ENCODE measurements at regions not wholly inside any gene's neighbourhood (a gene's known extent, or its start where the extent isn't known, plus 50 kb on each side); places are given as distances from the start of the nearest gene placed in this dataset.

- no peak for DNase-seq
These were observed 221.5 kb upstream of the CDH19 start for GRCh38 chr18:66825347-66825746.

DNA sequence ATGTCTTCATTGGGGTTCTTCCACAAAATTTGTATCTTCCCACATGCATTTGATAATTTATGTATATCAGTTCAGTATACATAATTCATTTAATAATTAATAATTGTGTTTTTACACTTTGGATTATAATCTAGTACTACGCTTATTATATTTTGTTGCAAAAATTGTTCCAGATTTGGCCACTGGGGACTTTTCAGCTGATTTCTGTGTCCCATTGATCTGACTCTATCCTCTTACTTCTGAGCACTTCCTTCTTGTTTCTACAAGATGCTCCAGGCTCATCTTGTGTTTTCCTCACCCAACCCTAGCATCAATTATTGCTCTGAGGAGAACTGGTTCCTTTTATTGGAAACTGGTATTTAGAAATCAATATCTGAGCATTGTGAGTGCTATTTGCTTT is 215.3 kb upstream of the CDH19 start:
- peak; percentile 31 for DNase-seq

- no peak for DNase-seq
These were observed 209.2 kb upstream of the CDH19 start for GRCh38 chr18:66813138-66813537.

DNA sequence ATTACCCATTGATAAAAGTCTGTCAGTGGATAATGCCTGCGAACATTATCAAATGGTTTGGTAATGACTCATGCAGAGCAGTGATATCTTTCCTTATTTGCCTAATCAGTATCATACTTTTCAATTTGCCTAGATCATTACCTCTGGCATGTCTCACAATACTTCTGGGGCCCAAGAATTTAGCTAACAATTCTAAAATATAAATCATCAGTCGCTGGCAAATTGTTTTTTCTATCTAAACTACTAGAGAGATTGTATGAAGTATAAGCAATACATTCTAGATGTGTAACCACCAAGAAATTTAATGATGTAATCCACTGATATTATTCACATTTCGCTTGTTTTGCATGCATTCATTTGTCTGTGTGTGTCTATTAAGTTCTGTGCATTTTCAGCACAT is 191.2 kb upstream of the CDH19 start:
- peak; percentile 88 for DNase-seq

DNA sequence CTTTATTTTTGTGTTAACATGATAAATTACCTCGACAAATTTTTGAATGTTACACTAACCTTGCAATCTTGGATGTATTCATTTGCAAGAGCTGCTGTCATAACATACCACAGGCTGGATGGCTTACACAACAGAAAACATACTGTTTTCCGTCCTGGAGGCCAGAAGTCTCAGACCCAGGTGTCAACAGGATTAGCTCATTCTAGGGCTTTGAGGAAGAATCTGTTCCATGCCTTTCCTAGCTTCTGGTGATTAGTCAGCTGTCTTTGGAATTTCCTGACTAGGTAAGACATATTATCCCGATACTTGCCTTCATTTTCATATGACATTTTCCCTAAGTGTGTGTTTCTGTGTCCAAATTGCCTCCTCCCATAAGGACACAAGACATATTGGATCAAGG is 188.6 kb upstream of the CDH19 start:
- peak; percentile 58 for DNase-seq

GRCh38 chr18:66780609-66781008 is 176.7 kb upstream of the CDH19 start:
- no peak for DNase-seq

GRCh38 chr18:66778048-66778447 is 174.2 kb upstream of the CDH19 start:
- DNase-seq = no peak

DNA sequence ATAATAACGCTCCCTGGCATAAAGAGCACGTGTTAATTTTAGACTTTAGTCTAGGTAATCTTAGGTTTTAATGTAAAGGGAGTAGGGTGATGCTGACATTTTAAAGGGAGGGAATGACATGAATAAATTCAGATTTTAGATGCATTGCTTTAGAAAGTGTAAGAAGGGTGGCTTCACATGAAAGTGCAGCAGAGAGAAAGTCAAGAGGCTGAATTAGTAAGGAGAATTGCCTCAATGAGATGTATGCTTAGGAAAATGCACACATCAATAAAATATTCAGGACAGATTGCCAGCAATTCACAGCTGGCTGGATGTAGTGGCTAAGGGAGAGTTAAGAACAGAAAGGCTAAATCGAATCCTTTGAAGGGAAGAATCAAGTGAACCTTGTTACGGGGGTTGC is 165.5 kb upstream of the CDH19 start:
- no peak for DNase-seq

- DNase-seq = no peak
These were observed 160.3 kb upstream of the CDH19 start for GRCh38 chr18:66764230-66764629.

- no peak for DNase-seq
These were observed 157.3 kb upstream of the CDH19 start for GRCh38 chr18:66761166-66761565.

DNA sequence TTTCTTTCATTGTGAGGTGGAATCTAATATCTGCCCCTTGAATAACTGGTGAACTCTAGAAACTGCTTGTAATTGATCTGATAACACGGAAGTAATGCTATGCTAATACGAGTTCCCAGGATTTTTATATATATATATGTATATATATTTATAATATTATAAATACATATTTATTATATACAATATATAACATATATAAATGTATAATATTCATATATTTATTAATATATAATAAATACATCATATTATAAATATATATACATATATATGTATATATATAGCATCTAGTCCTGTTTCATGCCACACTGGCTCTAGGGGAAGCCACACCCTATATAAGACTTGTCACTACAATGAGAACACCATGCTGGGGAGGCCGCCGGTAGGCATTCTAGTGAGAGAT is 156.7 kb upstream of the CDH19 start:
- no peak for DNase-seq

GRCh38 chr18:66759050-66759828 is 155.3 kb upstream of the CDH19 start:
- DNase-seq = no peak

GRCh38 chr18:66757946-66758345 is 154.1 kb upstream of the CDH19 start:
- DNase-seq = no peak

GRCh38 chr18:66754335-66754734 is 150.4 kb upstream of the CDH19 start:
- no peak for DNase-seq

DNA sequence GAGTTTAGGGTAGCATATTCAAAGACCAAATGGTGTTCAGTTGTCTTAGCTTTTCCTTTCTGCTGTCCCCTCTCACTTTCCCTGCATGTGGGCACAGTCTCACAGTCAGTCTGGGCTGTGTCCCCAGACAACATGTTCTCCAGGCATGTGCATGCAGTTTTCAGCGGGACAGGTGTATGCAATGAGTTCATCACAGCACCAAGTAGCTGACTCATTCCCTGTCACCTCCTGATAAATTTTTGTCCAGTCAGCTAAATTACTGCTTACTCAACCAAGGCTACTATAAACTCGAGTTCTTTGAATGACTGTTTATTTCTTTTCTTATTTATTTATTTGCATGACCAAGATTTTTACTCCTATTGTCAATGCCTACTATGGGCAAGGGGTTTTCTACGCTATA is 148.8 kb upstream of the CDH19 start:
- DNase-seq = no peak

GRCh38 chr18:66749481-66750035 is 145.7 kb upstream of the CDH19 start:
- DNase-seq = peak; percentile 44

DNA sequence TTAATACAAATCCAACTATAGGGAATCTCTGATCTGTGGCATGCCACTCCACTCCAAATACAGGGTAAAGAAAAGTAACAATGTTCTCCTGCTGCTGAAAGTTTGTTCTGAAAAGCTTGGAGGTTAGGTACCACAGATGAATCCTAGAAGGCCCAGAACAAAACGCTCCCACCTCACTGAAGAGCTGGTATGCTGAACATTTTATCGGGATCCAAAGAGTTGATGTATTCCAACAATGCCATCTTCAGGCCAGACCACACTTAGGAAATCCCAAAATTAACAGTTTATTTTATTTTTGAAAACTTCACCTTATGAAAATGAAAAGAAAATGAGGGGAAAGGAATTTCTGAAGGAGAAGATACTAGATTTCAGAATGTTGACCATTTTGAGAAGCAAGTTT is 145.1 kb upstream of the CDH19 start:
- DNase-seq = peak; percentile 52

- DNase-seq = no peak
These were observed 138.9 kb upstream of the CDH19 start for GRCh38 chr18:66742832-66743231.

DNA sequence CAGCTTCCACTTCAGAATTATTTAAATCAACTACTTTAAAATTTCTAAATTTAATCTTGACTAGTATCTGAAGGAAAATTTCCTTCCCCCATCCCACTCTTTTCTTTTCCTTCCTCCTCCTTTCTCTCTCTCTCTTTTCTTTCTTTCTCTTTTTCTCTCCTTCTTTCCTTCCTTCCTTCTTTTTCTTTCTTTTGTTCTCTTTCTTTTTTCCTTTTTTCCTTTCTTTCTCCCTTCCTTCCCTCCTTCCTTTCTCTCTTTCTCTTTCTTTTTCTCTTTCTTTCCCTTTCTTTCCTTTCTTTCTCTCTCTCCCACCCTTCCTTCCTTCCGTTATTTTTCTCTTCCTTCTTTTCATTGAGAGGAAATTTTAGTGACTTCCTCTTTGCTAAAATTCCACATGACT is 132.0 kb upstream of the CDH19 start:
- DNase-seq = no peak

GRCh38 chr18:66734451-66734850 is 130.6 kb upstream of the CDH19 start:
- no peak for DNase-seq

- DNase-seq = no peak
These were observed 128.0 kb upstream of the CDH19 start for GRCh38 chr18:66731890-66732289.

- DNase-seq = no peak
These were observed 125.8 kb upstream of the CDH19 start for GRCh38 chr18:66729442-66730239.

GRCh38 chr18:66728951-66729350 is 125.1 kb upstream of the CDH19 start:
- no peak for DNase-seq

GRCh38 chr18:66727991-66728390 is 124.1 kb upstream of the CDH19 start:
- DNase-seq = peak; percentile 31

Measured in NCI-H69 (cell line).